Endothelial cell of umbilical vein (primary cell): ENCODE measurements at regions not wholly inside any gene's neighbourhood (a gene's known extent, or its start where the extent isn't known, plus 50 kb on each side); places are given as distances from the start of the nearest gene placed in this dataset. TPM values are rescaled to one million over a fixed set of nuclear protein-coding genes. Genes with fewer than 3 reads are reported as not detected.

Experiments
- BruUV-seq: library from RNA; stranded (reverse); fragments of 400-500 nt; replicated peaks from 2 replicates; lab custom pipeline; 2021; lab: Mats Ljungman, UMichigan
- CTCF ChIA-PET: fragments of 300-600, 350-600 bp; sonication (Branson Sonifier 250); formaldehyde crosslinking; loops from one replicate; lab custom pipeline; 2021; ENCODE audit warnings: antibody characterized with exemption, inconsistent platforms; lab: Charles Lee
- POLR2A ChIA-PET: fragments of 300-600, 350-600 bp; sonication (Branson Sonifier 250); formaldehyde crosslinking; loops from one replicate; lab custom pipeline; 2021; ENCODE audit warnings: antibody characterized with exemption, inconsistent platforms; lab: Charles Lee
- DNase-seq: peaks from one replicate; pipeline ENCODE4 v3.0.0-alpha.2; 2011; ENCODE audit warnings: low read depth, low spot score
- FAIRE-seq: peaks from 2 replicates; lab custom pipeline; 2011; peaks lifted over from hg19 to GRCh38; lab: Jason Lieb, UNC
- H2AFZ ChIP-seq: 2 replicates; pipeline ENCODE4 v1.6.0; 2012; ENCODE audit warnings: low read depth, low read length, control low read depth, inconsistent platforms
- H3K27ac ChIP-seq: 2 replicates; pipeline ENCODE4 v1.5.1; 2011; ENCODE audit warnings: low read depth, mild to moderate bottlenecking, control low read depth, low read length, moderate library complexity; ENCODE audit not compliant: insufficient read depth
- H3K27me3 ChIP-seq, 2 experiments: 2 replicates each; pipeline versions ENCODE4 v1.6.0 to v1.6.1; 2011; ENCODE audit warnings: low read length in 2 of 2, mixed read lengths in 1 of 2; ENCODE audit not compliant: control insufficient read depth in 2 of 2, insufficient read depth in 2 of 2
- H3K36me3 ChIP-seq, 2 experiments: 2 replicates in 1 of 2; 3 replicates in 1 of 2; pipeline ENCODE4 v1.5.1; 2011; ENCODE audit warnings: low read length in 2 of 2, mild to moderate bottlenecking in 1 of 2, moderate library complexity in 1 of 2; ENCODE audit not compliant: control insufficient read depth in 2 of 2, insufficient read depth in 2 of 2; ENCODE audit errors: extremely low read depth in 1 of 2
- H3K4me1 ChIP-seq: 3 replicates; pipeline ENCODE4 v1.5.1; 2011; ENCODE audit warnings: mild to moderate bottlenecking, low read length; ENCODE audit not compliant: control insufficient read depth, insufficient read depth; ENCODE audit errors: extremely low read depth
- H3K4me2 ChIP-seq: 2 replicates; pipeline ENCODE4 v1.6.1; 2011; ENCODE audit warnings: low read length, control low read depth, mixed read lengths; ENCODE audit not compliant: insufficient read depth
- H3K4me3 ChIP-seq, 3 experiments: fragments of 200-600 bp in 1 of 3; sonication (generic), shearing (Covaris generic) in 1 of 3; replicated peaks in 1 of 3; 2 replicates each; pipeline ENCODE4 v1.5.1; 2011 to 2016; ENCODE audit warnings: control low read depth in 3 of 3, low read length in 3 of 3, mild to moderate bottlenecking in 2 of 3, inconsistent platforms in 1 of 3, low read depth in 1 of 3, moderate library complexity in 1 of 3; ENCODE audit not compliant: insufficient read depth in 1 of 3
- H3K79me2 ChIP-seq: 2 replicates; pipeline ENCODE4 v1.6.0; 2012; ENCODE audit warnings: low read length, inconsistent platforms; ENCODE audit not compliant: control insufficient read depth, insufficient read depth
- H3K9ac ChIP-seq: replicated peaks from 2 replicates; pipeline ENCODE3; 2011; ENCODE audit warnings: low read length, control low read depth; ENCODE audit not compliant: insufficient read depth; ENCODE audit errors: extremely low read depth
- H3K9me1 ChIP-seq: replicated peaks from 3 replicates; pipeline ENCODE4 v1.6.0; 2011; ENCODE audit warnings: mild to moderate bottlenecking, low read length; ENCODE audit not compliant: control insufficient read depth, insufficient read depth; ENCODE audit errors: extremely low read depth
- H3K9me3 ChIP-seq: replicated peaks from 2 replicates; pipeline ENCODE4 v1.5.1; 2012; ENCODE audit warnings: low read length, inconsistent platforms; ENCODE audit not compliant: control insufficient read depth, insufficient read depth
- H4K20me1 ChIP-seq: replicated peaks from 2 replicates; pipeline ENCODE3; 2011; ENCODE audit warnings: mild to moderate bottlenecking, low read length; ENCODE audit not compliant: control insufficient read depth, insufficient read depth; ENCODE audit errors: extremely low read depth
- EZH2 ChIP-seq: IDR thresholded peaks from 2 replicates; pipeline ENCODE4 v1.6.1; 2012; ENCODE audit warnings: borderline replicate concordance, low read depth, mild to moderate bottlenecking, moderate library complexity, low read length, inconsistent platforms; ENCODE audit not compliant: severe bottlenecking
- FOS ChIP-seq: IDR thresholded peaks from 2 replicates; pipeline ENCODE4 v1.6.1; 2011; ENCODE audit warnings: mild to moderate bottlenecking, low read length, moderate library complexity, borderline replicate concordance; ENCODE audit not compliant: insufficient read depth
- GATA2 ChIP-seq: IDR thresholded peaks from 2 replicates; pipeline ENCODE4 v1.7.0; 2011; ENCODE audit warnings: low read depth, mild to moderate bottlenecking, moderate library complexity, mixed read lengths, low read length; ENCODE audit not compliant: insufficient read length, insufficient read depth
- JUN ChIP-seq: IDR thresholded peaks from 2 replicates; pipeline ENCODE4 v1.6.1; 2011; ENCODE audit warnings: borderline replicate concordance, low read depth; ENCODE audit not compliant: insufficient read length, insufficient read depth
- MYC ChIP-seq: IDR thresholded peaks from one replicate; pipeline ENCODE4 v1.6.1; 2011; ENCODE audit warnings: mild to moderate bottlenecking, low read depth, low read length
- POLR2A ChIP-seq: IDR thresholded peaks from 2 replicates; pipeline ENCODE4 v1.6.1; 2012; ENCODE audit warnings: low read depth, mild to moderate bottlenecking, control low read depth, low read length
- POLR2AphosphoS5 ChIP-seq: IDR thresholded peaks from 2 replicates; pipeline ENCODE4 v1.6.1; 2012; ENCODE audit warnings: low read depth, mild to moderate bottlenecking, control low read depth, low read length, moderate library complexity; ENCODE audit not compliant: insufficient read depth
- dilution Hi-C: fragments of 300-500 bp; cut with MboI; formaldehyde crosslinking; loops from one replicate; pipeline ENCODE4 v1.15.0; 2019; ENCODE audit warnings: low sequenced_read_pairs; ENCODE audit not compliant: extremely low pct_ligation_motif_present
- intact Hi-C: fragments of 100-400 bp; cut with micrococcal nuclease; formaldehyde crosslinking; loops from one replicate; pipeline ENCODE4 v1.10.0; 2022
- small RNA-seq: library from RNA; depleted of rRNA; stranded (forward); fragments of <200 nt; gene quantifications from one replicate; pipeline ENCODE3, GENCODE V24; 2012; ENCODE audit warnings: low replicate concordance, low read depth; ENCODE audit not compliant: insufficient read depth, insufficient read length
- TF ChIP-seq, protein P1 (sequence below): IDR thresholded peaks from 2 replicates; pipeline ENCODE4 v1.6.1; 2011; ENCODE audit not compliant: insufficient read depth, insufficient read length
- TF ChIP-seq, protein P2 (sequence below), 2 donors: IDR thresholded peaks; 1 replicate in 1 of 2; 2 replicates in 1 of 2; pipeline ENCODE4 v1.5.1; 2011; ENCODE audit warnings: low read length in 2 of 2, mild to moderate bottlenecking in 2 of 2, moderate library complexity in 2 of 2, control low read depth in 1 of 2, inconsistent platforms in 1 of 2, low read depth in 1 of 2; ENCODE audit not compliant: insufficient read depth in 1 of 2; ENCODE audit errors: extremely low read depth in 1 of 2

GRCh38 chr12:76135456-76135855 lies 51.0 kb upstream of the NAP1L1 start:
- no peaks in the 10 kb centered on the region for H3K4me1 ChIP-seq
- intact Hi-C loops (no loop called here), dilution Hi-C loops (no loop called here)
- H3K79me2 ChIP-seq = no peaks in the 10 kb centered on the region
- H3K9me3 ChIP-seq = no peaks in the 10 kb centered on the region
- H3K4me2 ChIP-seq = no peak overlapping the region
- H3K27me3 ChIP-seq = no peaks in the 10 kb centered on the region
- H3K9ac ChIP-seq = no peak overlapping the region
- FAIRE-seq = no peak
- H3K36me3 ChIP-seq = no peaks in the 10 kb centered on the region
- TF ChIP-seq, protein P1, sequence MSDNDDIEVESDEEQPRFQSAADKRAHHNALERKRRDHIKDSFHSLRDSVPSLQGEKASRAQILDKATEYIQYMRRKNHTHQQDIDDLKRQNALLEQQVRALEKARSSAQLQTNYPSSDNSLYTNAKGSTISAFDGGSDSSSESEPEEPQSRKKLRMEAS = no peak
- TF ChIP-seq JUN (no peak), MYC (no peak), GATA2 (no peak), FOS (no peak), POLR2A (no peak), EZH2 (no peak), POLR2AphosphoS5 (no peak)
- TF ChIP-seq, protein P2, sequence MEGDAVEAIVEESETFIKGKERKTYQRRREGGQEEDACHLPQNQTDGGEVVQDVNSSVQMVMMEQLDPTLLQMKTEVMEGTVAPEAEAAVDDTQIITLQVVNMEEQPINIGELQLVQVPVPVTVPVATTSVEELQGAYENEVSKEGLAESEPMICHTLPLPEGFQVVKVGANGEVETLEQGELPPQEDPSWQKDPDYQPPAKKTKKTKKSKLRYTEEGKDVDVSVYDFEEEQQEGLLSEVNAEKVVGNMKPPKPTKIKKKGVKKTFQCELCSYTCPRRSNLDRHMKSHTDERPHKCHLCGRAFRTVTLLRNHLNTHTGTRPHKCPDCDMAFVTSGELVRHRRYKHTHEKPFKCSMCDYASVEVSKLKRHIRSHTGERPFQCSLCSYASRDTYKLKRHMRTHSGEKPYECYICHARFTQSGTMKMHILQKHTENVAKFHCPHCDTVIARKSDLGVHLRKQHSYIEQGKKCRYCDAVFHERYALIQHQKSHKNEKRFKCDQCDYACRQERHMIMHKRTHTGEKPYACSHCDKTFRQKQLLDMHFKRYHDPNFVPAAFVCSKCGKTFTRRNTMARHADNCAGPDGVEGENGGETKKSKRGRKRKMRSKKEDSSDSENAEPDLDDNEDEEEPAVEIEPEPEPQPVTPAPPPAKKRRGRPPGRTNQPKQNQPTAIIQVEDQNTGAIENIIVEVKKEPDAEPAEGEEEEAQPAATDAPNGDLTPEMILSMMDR (IDR thresholded peaks at IDR 0.05; ENCODE audit: extremely low read depth in 1 of 2, insufficient read depth in 1 of 2, low read depth in 1 of 2, low read length in 2 of 2) = no peak
- ChIA-PET POLR2A (interaction anchor here (0.7 kb wide), 1 partner anchor 22 kb away, joined by 3 read pairs; no protein-coding TSS in a partner anchor), CTCF (interaction anchor here (1.1 to 1.7 kb wide), 3 partner anchors 8 to 24 kb away, joined by 3 to 6 read pairs (median 4); no protein-coding TSS in a partner anchor)
- BruUV-seq = no TSS peak
- no peaks in the 10 kb centered on the region for H3K9me1 ChIP-seq
- no peak overlapping the region for H3K27ac ChIP-seq
- no peaks in the 10 kb centered on the region for H4K20me1 ChIP-seq
- H2AFZ ChIP-seq = no peak overlapping the region
- no peak for DNase-seq
- H3K4me3 ChIP-seq = no peak overlapping the region

Small RNAs in the stretch of these regions (small RNA-seq; reads per million reads assigned to genes)
- gene RNU6-1271P = not detected
